GM12874 (cell line): ENCODE measurements at regions not wholly inside any gene's neighbourhood (a gene's known extent, or its start where the extent isn't known, plus 50 kb on each side); places are given as distances from the start of the nearest gene placed in this dataset.

ENCODE experiments used
- TF ChIP-seq, protein P1 (sequence below): IDR thresholded peaks from 2 replicates; pipeline ENCODE4 v1.5.1; 2011; ENCODE audit warnings: low read depth, mild to moderate bottlenecking, control low read depth, low read length, moderate library complexity; ENCODE audit not compliant: insufficient read depth

DNA sequence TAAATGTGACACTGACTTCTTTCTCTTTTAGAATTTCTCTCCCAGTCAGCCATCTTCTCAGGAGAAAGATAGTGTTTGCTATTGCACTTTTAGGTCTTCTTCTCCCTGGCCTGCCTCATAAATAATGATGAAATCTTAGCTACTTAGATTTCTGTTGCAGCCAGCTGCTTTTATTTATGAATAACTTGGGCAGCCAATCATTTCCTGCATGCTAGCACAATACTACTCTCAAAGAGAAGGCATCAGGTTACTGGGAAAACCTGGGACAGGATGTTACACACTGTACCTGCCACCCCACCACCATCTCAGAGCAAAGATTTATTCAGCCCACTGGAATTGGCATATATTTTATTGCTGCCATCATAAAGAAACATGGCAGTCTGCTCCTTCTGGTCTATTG lies 266.6 kb downstream of the PRELID2 start:
- TF ChIP-seq, protein P1, sequence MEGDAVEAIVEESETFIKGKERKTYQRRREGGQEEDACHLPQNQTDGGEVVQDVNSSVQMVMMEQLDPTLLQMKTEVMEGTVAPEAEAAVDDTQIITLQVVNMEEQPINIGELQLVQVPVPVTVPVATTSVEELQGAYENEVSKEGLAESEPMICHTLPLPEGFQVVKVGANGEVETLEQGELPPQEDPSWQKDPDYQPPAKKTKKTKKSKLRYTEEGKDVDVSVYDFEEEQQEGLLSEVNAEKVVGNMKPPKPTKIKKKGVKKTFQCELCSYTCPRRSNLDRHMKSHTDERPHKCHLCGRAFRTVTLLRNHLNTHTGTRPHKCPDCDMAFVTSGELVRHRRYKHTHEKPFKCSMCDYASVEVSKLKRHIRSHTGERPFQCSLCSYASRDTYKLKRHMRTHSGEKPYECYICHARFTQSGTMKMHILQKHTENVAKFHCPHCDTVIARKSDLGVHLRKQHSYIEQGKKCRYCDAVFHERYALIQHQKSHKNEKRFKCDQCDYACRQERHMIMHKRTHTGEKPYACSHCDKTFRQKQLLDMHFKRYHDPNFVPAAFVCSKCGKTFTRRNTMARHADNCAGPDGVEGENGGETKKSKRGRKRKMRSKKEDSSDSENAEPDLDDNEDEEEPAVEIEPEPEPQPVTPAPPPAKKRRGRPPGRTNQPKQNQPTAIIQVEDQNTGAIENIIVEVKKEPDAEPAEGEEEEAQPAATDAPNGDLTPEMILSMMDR = no peak

DNA sequence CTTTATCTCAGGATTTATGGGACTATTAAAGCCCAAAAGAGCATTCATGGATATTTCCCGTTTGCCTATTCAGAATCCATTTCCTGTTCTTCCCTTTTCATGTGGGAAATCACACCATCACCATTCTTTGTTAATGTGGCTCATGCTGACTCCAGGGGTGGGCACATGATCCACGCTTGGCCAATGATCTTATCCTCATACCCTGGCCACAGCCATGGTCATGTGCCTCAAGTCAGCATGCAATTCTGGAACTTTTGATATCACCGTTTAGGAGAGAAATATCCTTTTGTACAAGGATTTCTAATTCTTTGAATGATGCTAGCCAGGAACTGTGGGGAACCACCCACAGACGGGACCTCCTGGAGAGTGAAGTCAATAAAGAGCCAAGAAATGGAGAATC lies 272.2 kb downstream of the PRELID2 start:
- TF ChIP-seq, protein P1 = no peak

DNA sequence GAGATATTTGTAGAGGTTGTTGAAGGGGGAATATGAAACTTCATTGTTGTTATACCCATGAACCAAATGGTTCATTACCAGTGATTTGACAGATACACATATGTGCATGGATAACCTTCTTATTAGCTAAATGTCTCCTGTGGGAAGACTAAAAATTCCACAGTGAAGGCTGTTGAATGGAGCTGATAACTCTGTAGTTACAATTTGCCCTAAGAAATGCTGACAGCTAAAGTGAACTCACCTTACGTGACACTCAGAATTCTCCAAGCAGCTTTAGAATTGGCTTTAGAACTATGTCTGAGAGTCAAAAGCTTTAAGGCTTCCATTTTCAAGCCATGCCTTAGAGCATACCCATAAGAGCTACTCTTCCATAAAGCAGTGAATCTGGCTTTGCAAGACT lies 276.9 kb downstream of the PRELID2 start:
- TF ChIP-seq, protein P1 = no peak

DNA sequence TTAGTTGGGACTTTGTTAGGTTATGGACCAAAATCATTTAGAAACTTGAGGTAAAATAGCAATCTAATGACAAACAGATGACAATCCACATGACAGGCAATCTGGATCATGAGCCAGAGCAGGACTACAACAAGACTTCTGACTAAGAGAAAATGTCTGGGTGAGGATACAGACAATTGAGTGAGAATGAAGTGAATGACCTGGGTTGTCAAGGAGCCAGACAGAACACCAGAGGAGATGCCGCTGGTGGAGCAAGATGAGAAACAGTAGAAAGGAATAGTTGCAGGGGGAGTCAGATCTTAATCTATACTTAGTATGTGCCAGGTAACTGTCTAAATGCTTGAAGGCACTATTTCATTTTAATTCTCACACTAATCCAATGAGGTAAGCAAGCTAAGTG lies 277.8 kb downstream of the PRELID2 start:
- TF ChIP-seq, protein P1 = no peak

- TF ChIP-seq, protein P1 = no peak
These were observed 280.7 kb downstream of the PRELID2 start for GRCh38 chr5:145554399-145554798.

GRCh38 chr5:145553177-145553576 lies 282.0 kb downstream of the PRELID2 start:
- TF ChIP-seq, protein P1 = no peak

GRCh38 chr5:145551714-145552113 lies 283.4 kb downstream of the PRELID2 start:
- TF ChIP-seq, protein P1 = no peak

GRCh38 chr5:145548097-145548496 lies 287.0 kb downstream of the PRELID2 start:
- TF ChIP-seq, protein P1 = no peak
